ENCODE measurements at regions not wholly inside any gene's neighbourhood (a gene's known extent, or its start where the extent isn't known, plus 50 kb on each side); places are given as distances from the start of the nearest gene placed in this dataset.

DNA sequence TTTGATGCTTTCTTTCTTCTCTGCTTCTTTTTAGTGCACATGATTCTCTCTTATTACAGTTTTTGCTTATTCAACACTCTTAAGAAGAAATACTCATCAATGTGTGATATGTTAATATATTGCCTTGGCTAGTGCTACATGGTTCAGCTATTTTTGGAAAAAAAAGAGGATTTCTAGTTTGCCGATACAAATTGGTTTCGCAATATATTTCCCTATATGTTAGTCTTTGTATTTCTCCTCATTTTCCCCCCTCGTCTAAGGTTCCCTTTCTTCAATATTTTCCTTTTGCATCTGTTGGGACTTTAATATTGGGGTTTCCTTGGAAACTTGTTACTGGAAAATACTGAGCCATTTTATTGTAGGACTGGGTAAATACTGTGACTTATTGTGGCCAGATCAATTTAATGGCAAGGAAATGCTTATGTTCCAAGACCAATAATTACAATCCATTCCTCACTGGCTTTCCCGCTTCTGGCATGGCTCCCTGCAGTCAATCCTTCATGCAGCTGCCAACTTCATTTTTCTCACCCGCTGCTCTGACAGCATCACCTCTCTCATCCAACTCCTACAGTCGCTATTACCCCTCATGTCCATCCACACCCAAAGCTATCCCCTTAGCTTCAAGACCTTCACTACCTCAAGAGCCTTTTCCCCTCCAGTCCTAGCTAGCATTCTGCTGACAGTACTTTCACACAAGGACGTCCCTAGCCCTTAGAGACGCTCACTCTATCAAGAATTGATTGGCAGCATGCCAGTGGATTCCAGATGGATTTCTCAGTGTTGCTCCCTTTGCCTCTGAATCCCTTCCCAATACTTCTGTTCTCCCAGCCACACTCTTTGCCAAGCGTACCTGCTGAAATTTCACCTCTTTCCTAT lies 280.1 kb upstream of the TMTC4 start:
- no peak for TF ChIP-seq FOSL1 (IDR thresholded peaks at IDR 0.05; ENCODE audit: insufficient read depth, low read depth, low read length)
- no peak for TF ChIP-seq SP2 (IDR thresholded peaks at IDR 0.05; ENCODE audit: low read length)
- no peak for TF ChIP-seq GABPA (IDR thresholded peaks at IDR 0.05; ENCODE audit: borderline replicate concordance, insufficient read depth, low read length)
- TF ChIP-seq, protein P1, sequence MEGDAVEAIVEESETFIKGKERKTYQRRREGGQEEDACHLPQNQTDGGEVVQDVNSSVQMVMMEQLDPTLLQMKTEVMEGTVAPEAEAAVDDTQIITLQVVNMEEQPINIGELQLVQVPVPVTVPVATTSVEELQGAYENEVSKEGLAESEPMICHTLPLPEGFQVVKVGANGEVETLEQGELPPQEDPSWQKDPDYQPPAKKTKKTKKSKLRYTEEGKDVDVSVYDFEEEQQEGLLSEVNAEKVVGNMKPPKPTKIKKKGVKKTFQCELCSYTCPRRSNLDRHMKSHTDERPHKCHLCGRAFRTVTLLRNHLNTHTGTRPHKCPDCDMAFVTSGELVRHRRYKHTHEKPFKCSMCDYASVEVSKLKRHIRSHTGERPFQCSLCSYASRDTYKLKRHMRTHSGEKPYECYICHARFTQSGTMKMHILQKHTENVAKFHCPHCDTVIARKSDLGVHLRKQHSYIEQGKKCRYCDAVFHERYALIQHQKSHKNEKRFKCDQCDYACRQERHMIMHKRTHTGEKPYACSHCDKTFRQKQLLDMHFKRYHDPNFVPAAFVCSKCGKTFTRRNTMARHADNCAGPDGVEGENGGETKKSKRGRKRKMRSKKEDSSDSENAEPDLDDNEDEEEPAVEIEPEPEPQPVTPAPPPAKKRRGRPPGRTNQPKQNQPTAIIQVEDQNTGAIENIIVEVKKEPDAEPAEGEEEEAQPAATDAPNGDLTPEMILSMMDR (IDR thresholded peaks at IDR 0.05; ENCODE audit: control extremely low read depth in 1 of 3, insufficient read depth in 1 of 3, low read depth in 1 of 3, low read length in 3 of 3), result no peak
- no peak for TF ChIP-seq CHD2 (IDR thresholded peaks at IDR 0.05; ENCODE audit: low read length)
- TF ChIP-seq POLR2AphosphoS5 (IDR thresholded peaks at IDR 0.05; ENCODE audit: low read depth, low read length), result no peak
